IMR-90 (cell line): ENCODE measurements at regions not wholly inside any gene's neighbourhood (a gene's known extent, or its start where the extent isn't known, plus 50 kb on each side); places are given as distances from the start of the nearest gene placed in this dataset.

Source experiments
- ATAC-seq: fragments of 200-7000 bp; cut with Tn5 transposase; 2 replicates; pipeline ENCODE4 v1.9.1; 2020; ENCODE audit warnings: low read depth, mild to moderate bottlenecking, moderate library complexity
- BruUV-seq: library from RNA; stranded (reverse); fragments of 400-500 nt; replicated peaks from 2 replicates; lab custom pipeline; 2021; lab: Mats Ljungman, UMichigan
- CTCF ChIA-PET: fragments of 300-600 bp; formaldehyde crosslinking; extraction: SDS; loops from one replicate; lab custom pipeline; 2021; ENCODE audit warnings: antibody characterized with exemption; lab: Yijun Ruan, JAX
- POLR2A ChIA-PET: fragments of 300-600 bp; sonication (Branson Sonifier 250); formaldehyde crosslinking; loops from one replicate; lab custom pipeline; 2022; ENCODE audit warnings: antibody characterized with exemption; ENCODE audit not compliant: unreplicated experiment; lab: Charles Lee
- DNase-seq: peaks from one replicate; pipeline ENCODE4 v3.0.0; 2013
- H2AFZ ChIP-seq: replicated peaks from 2 replicates; pipeline ENCODE3; 2013; ENCODE audit warnings: low read length, mild to moderate bottlenecking; ENCODE audit not compliant: poor library complexity
- H2AK5ac ChIP-seq: 2 replicates; pipeline ENCODE4 v1.6.1; 2013; ENCODE audit warnings: low read depth, low read length, inconsistent platforms
- H2AK9ac ChIP-seq: replicated peaks from 2 replicates; pipeline ENCODE3; 2013; ENCODE audit warnings: mild to moderate bottlenecking, low read depth, low read length, moderate library complexity; ENCODE audit not compliant: poor library complexity
- H2BK120ac ChIP-seq: 2 replicates; pipeline ENCODE4 v1.6.1; 2013; ENCODE audit warnings: low read depth, low read length, inconsistent platforms
- H2BK15ac ChIP-seq: 3 replicates; pipeline ENCODE4 v1.6.1; 2013; ENCODE audit warnings: low read depth, low read length, inconsistent platforms
- H2BK20ac ChIP-seq: 2 replicates; pipeline ENCODE4 v1.6.1; 2013; ENCODE audit warnings: low read depth, mild to moderate bottlenecking, inconsistent platforms, low read length, moderate library complexity
- H2BK5ac ChIP-seq: 2 replicates; pipeline ENCODE4 v1.6.1; 2013; ENCODE audit warnings: mild to moderate bottlenecking, low read depth, low read length, inconsistent platforms; ENCODE audit not compliant: poor library complexity, severe bottlenecking
- H3K14ac ChIP-seq: replicated peaks from 2 replicates; pipeline ENCODE4 v1.6.1; 2013; ENCODE audit warnings: low read depth, low read length, inconsistent platforms
- H3K18ac ChIP-seq: 2 replicates; pipeline ENCODE4 v1.6.1; 2013; ENCODE audit warnings: low read depth, low read length, control low read depth
- H3K23ac ChIP-seq: 2 replicates; pipeline ENCODE4 v1.6.1; 2013; ENCODE audit warnings: low read depth, low read length, inconsistent platforms
- H3K27ac ChIP-seq: 2 replicates; pipeline ENCODE4 v1.5.1; 2013; ENCODE audit warnings: mild to moderate bottlenecking, control low read depth, low read length; ENCODE audit not compliant: insufficient read depth
- H3K27me3 ChIP-seq: 2 replicates; pipeline ENCODE4 v1.6.1; 2013; ENCODE audit warnings: low read length; ENCODE audit not compliant: control insufficient read depth, insufficient read depth
- H3K36me3 ChIP-seq: 2 replicates; pipeline ENCODE4 v1.6.1; 2013; ENCODE audit warnings: low read length, mixed read lengths; ENCODE audit not compliant: control insufficient read depth, insufficient read depth
- H3K4ac ChIP-seq: 2 replicates; pipeline ENCODE4 v1.6.1; 2013; ENCODE audit warnings: low read depth, low read length, inconsistent platforms
- H3K4me1 ChIP-seq: 2 replicates; pipeline ENCODE4 v1.6.1; 2013; ENCODE audit warnings: low read length, mixed read lengths; ENCODE audit not compliant: control insufficient read depth, insufficient read depth
- H3K4me2 ChIP-seq: 2 replicates; pipeline ENCODE4 v1.6.1; 2013; ENCODE audit warnings: low read depth, mild to moderate bottlenecking, control low read depth, low read length, moderate library complexity
- H3K4me3 ChIP-seq: 2 replicates; pipeline ENCODE4 v1.5.1; 2013; ENCODE audit warnings: low read depth, mild to moderate bottlenecking, control low read depth, low read length, moderate library complexity; ENCODE audit not compliant: insufficient read depth
- H3K56ac ChIP-seq: 2 replicates; pipeline ENCODE4 v1.6.1; 2013; ENCODE audit warnings: low read length, inconsistent platforms; ENCODE audit not compliant: insufficient read depth; ENCODE audit errors: extremely low read depth
- H3K79me1 ChIP-seq, 2 experiments: 2 replicates each; pipeline ENCODE4 v1.6.1; 2013; ENCODE audit warnings: low read length in 2 of 2, inconsistent platforms in 1 of 2, low read depth in 1 of 2
- H3K9ac ChIP-seq: 2 replicates; pipeline ENCODE4 v1.6.1; 2013; ENCODE audit warnings: low read depth, low read length, control low read depth
- H3K9me1 ChIP-seq: 2 replicates; pipeline ENCODE4 v1.6.1; 2013; ENCODE audit warnings: low read length, inconsistent platforms; ENCODE audit not compliant: insufficient read depth
- H3K9me3 ChIP-seq: 2 replicates; pipeline ENCODE4 v1.6.1; 2013; ENCODE audit warnings: low read length; ENCODE audit not compliant: control insufficient read depth, insufficient read depth
- H4K20me1 ChIP-seq: 2 replicates; pipeline ENCODE4 v1.6.1; 2013; ENCODE audit warnings: low read length, inconsistent platforms; ENCODE audit not compliant: insufficient read depth
- H4K5ac ChIP-seq: 2 replicates; pipeline ENCODE4 v1.6.1; 2013; ENCODE audit warnings: mild to moderate bottlenecking, low read depth, low read length, control low read depth
- H4K8ac ChIP-seq, 2 experiments: 2 replicates each; pipeline ENCODE4 v1.6.1; 2013; ENCODE audit warnings: low read depth in 2 of 2, low read length in 2 of 2, control low read depth in 1 of 2, inconsistent platforms in 1 of 2
- H4K91ac ChIP-seq: 2 replicates; pipeline ENCODE4 v1.6.1; 2013; ENCODE audit warnings: low read depth, low read length, inconsistent platforms; ENCODE audit not compliant: insufficient read depth
- CEBPB ChIP-seq: IDR thresholded peaks from 2 replicates; pipeline ENCODE4 v1.6.1; 2012; ENCODE audit warnings: low read depth, low read length, improper control_type of control experiment
- RAD21 ChIP-seq: IDR thresholded peaks from 2 replicates; pipeline ENCODE4 v1.6.1; 2012; ENCODE audit warnings: low read length, improper control_type of control experiment
- RCOR1 ChIP-seq: IDR thresholded peaks from 2 replicates; pipeline ENCODE4 v1.6.1; 2012; ENCODE audit warnings: mild to moderate bottlenecking, low read length, improper control_type of control experiment; ENCODE audit not compliant: insufficient replicate concordance
- WGBS, 2 experiments: methylation state at CpG; one replicate each; pipeline versions ENCODE4 v1.1.5 to v1.1.7; 2013; ENCODE audit warnings: missing lambda C conversion rate in 2 of 2; ENCODE audit not compliant: insufficient read length in 1 of 2; ENCODE audit errors: extremely low coverage in 2 of 2; 5-methylcytosine and 5-hydroxymethylcytosine counted together
- dilution Hi-C: fragments of 300-500 bp; cut with HindIII; formaldehyde crosslinking; loops from one replicate; pipeline ENCODE4 v1.14.3; 2018; ENCODE audit warnings: low sequenced_read_pairs; ENCODE audit not compliant: unreplicated experiment
- in situ Hi-C: fragments of 300-500 bp; cut with MboI; formaldehyde crosslinking; loops from 3 replicates; pipeline ENCODE4 v1.14.3; 2019; ENCODE audit warnings: low sequenced_read_pairs, inconsistent platforms, mixed read lengths
- intact Hi-C: fragments of 100-400 bp; cut with micrococcal nuclease; formaldehyde crosslinking; loops from 2 replicates; pipeline ENCODE4 v1.10.0; 2022

DNA sequence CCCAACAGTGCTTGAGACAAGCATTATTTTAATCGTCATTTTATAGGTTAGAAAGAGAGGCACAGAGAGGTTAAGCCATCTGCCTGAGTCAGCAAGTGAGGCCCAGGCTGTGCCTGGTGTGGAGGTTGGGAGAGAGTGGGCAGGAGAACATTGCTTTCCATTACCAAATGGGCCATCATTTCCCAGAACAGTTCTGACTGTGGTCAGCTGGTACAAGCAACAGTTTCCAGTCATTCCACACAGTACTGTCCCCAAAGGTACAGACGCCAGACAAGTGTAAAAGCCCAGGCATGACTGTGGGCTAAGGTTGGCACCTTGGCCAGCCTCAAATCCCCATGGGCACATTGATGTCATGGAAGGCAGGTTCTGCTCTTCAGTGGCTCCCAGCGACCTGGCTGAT is 98.2 kb upstream of the LCLAT1 start:
- H2BK5ac ChIP-seq, result no peak overlapping the region
- no peak overlapping the region for H3K18ac ChIP-seq
- H3K27me3 ChIP-seq, result no peaks in the 10 kb centered on the region
- CTCF ChIA-PET, result no interaction called here
- H3K4me1 ChIP-seq, result no peaks in the 10 kb centered on the region; the same call in 1 of the 2 replicates
- no peak for ATAC-seq
- H3K79me1 ChIP-seq, result no peaks in the 10 kb centered on the region
- intact Hi-C loops, result no loop called here
- no peaks in the 10 kb centered on the region for H4K20me1 ChIP-seq
- H3K23ac ChIP-seq, result no peak overlapping the region
- BruUV-seq, result no TSS peak
- H3K9ac ChIP-seq, result no peak overlapping the region
- no peak overlapping the region for H2BK120ac ChIP-seq
- no peak overlapping the region for H2AFZ ChIP-seq
- H3K36me3 ChIP-seq, result no peaks in the 10 kb centered on the region
- H4K91ac ChIP-seq, result no peak overlapping the region; the same call in 1 of the 2 replicates
- H4K5ac ChIP-seq, result no peak overlapping the region
- H3K27ac ChIP-seq, result no peak overlapping the region
- TF ChIP-seq RCOR1 (no peak), RAD21 (no peak), CEBPB (no peak)
- no peaks in the 10 kb centered on the region for H3K9me3 ChIP-seq
- no peak overlapping the region for H4K8ac ChIP-seq
- 100% methylated on average over 1 of the region's 3 CpGs; no CpG with 5 or more reads in 1 of the 2 experiments for WGBS, 2 experiments
- no peak for DNase-seq
- no peak overlapping the region for H2AK9ac ChIP-seq
- H2BK15ac ChIP-seq, result no peak overlapping the region; the same call in 2 of the 3 replicates
- in situ Hi-C loops, result no loop called here
- POLR2A ChIA-PET, result interaction anchor here (1.0 kb wide), 1 partner anchor 44 kb away, joined by 3 read pairs; no protein-coding TSS in a partner anchor
- H2AK5ac ChIP-seq, result no peak overlapping the region
- H3K4ac ChIP-seq, result no peak overlapping the region
- no peak overlapping the region for H3K4me2 ChIP-seq
- H2BK20ac ChIP-seq, result no peak overlapping the region
- no peak overlapping the region for H3K14ac ChIP-seq
- dilution Hi-C loops, result no loop called here
- no peaks in the 10 kb centered on the region for H3K9me1 ChIP-seq
- H3K56ac ChIP-seq, result no peak overlapping the region
- H3K4me3 ChIP-seq, result no peak overlapping the region
